B cell (primary cell): ENCODE measurements at regions not wholly inside any gene's neighbourhood (a gene's known extent, or its start where the extent isn't known, plus 50 kb on each side); places are given as distances from the start of the nearest gene placed in this dataset.

Source experiments
- ATAC-seq: fragments of 200-7000 bp; cut with Tn5 transposase; one replicate; pipeline ENCODE4 v1.10.0; 2021; ENCODE audit warnings: low read depth, mild to moderate bottlenecking, moderate number of reproducible peaks, moderate library complexity
- CTCF ChIA-PET: fragments of 350-600 bp; sonication (Branson Sonifier 250); formaldehyde crosslinking; loops from one replicate; lab custom pipeline; 2021; ENCODE audit warnings: antibody characterized with exemption, inconsistent platforms; lab: Charles Lee
- POLR2A ChIA-PET: fragments of 350-600 bp; sonication (Branson Sonifier 250); formaldehyde crosslinking; loops from one replicate; lab custom pipeline; 2021; ENCODE audit warnings: antibody characterized with exemption; lab: Charles Lee
- DNase-seq: peaks from one replicate; pipeline ENCODE4 v3.0.0; 2013
- H2AFZ ChIP-seq: 2 replicates; pipeline ENCODE4 v1.6.1; 2012; ENCODE audit warnings: mild to moderate bottlenecking, low read depth, low read length; ENCODE audit not compliant: insufficient read depth, poor library complexity, severe bottlenecking
- H3K27ac ChIP-seq, 2 donors: 1 replicate in 1 of 2; 2 replicates in 1 of 2; pipeline ENCODE4 v1.5.1; 2012 to 2013; ENCODE audit warnings: low read length in 2 of 2, mild to moderate bottlenecking in 2 of 2, moderate library complexity in 1 of 2
- H3K27me3 ChIP-seq, 4 experiments: fragments of 200-600 bp in 1 of 4; sonication (generic) in 1 of 4; replicated peaks in 1 of 4; 1 replicate in 2 of 4; 2 replicates in 2 of 4; pipeline versions ENCODE4 v1.6.1 to v1.7.0; 2013 to 2016; ENCODE audit warnings: low read length in 3 of 4, mild to moderate bottlenecking in 2 of 4, mixed read lengths in 1 of 4, moderate library complexity in 1 of 4; ENCODE audit not compliant: insufficient read depth in 4 of 4, control insufficient read depth in 3 of 4; ENCODE audit errors: control extremely low read depth in 1 of 4
- H3K36me3 ChIP-seq, 2 experiments: replicated peaks in 1 of 2; 1 replicate in 1 of 2; 2 replicates in 1 of 2; pipeline versions ENCODE4 v1.6.1 to v1.7.1; 2013; ENCODE audit warnings: low read length in 1 of 2; ENCODE audit not compliant: insufficient read depth in 2 of 2, control insufficient read depth in 1 of 2; ENCODE audit errors: control extremely low read depth in 1 of 2, extremely low read depth in 1 of 2
- H3K4me1 ChIP-seq, 2 donors: fragments of 200-600 bp in 1 of 2; sonication (generic) in 1 of 2; 1 replicate in 1 of 2; 2 replicates in 1 of 2; pipeline versions ENCODE4 v1.5.1 to v1.6.1; 2013 to 2017; ENCODE audit warnings: low read length in 2 of 2; ENCODE audit not compliant: control insufficient read depth in 2 of 2, insufficient read depth in 2 of 2
- H3K4me2 ChIP-seq: replicated peaks from 2 replicates; pipeline ENCODE3; 2012; ENCODE audit warnings: mild to moderate bottlenecking, low read depth, low read length; ENCODE audit not compliant: poor library complexity, severe bottlenecking
- H3K4me3 ChIP-seq, 5 experiments: fragments of 200-600 bp in 1 of 5; sonication (generic) in 1 of 5; 1 replicate in 3 of 5; 2 replicates in 2 of 5; pipeline versions ENCODE4 v1.5.1 to v1.7.0; 2011 to 2016; ENCODE audit warnings: low read length in 4 of 5, mild to moderate bottlenecking in 4 of 5, low read depth in 2 of 5, control low read depth in 1 of 5, moderate library complexity in 1 of 5; ENCODE audit not compliant: insufficient read depth in 1 of 5; ENCODE audit errors: control extremely low read depth in 1 of 5, extremely low read depth in 1 of 5
- H3K79me2 ChIP-seq: fragments of 200-600 bp; sonication (generic); one replicate; pipeline ENCODE4 v1.6.0; 2016; ENCODE audit warnings: low read length; ENCODE audit not compliant: control insufficient read depth, insufficient read depth
- H3K9ac ChIP-seq: fragments of 200-600 bp; sonication (generic); 2 replicates; pipeline ENCODE4 v1.6.1; 2017; ENCODE audit warnings: mild to moderate bottlenecking, low read length, moderate library complexity
- H3K9me3 ChIP-seq, 3 donors: one replicate each; pipeline versions ENCODE4 v1.6.1 to v1.7.1; 2013; ENCODE audit warnings: low read length in 2 of 3; ENCODE audit not compliant: control insufficient read depth in 2 of 3, insufficient read depth in 1 of 3; ENCODE audit errors: control extremely low read depth in 1 of 3
- H4K20me1 ChIP-seq: 2 replicates; pipeline ENCODE4 v1.6.0; 2012; ENCODE audit warnings: mild to moderate bottlenecking, low read length; ENCODE audit not compliant: insufficient read depth, control insufficient read depth, poor library complexity, severe bottlenecking
- H3K27ac Mint-ChIP-seq: one replicate; pipeline ENCODE4 v1.8.0; 2021; ENCODE audit warnings: mixed read lengths
- H3K27me3 Mint-ChIP-seq: one replicate; pipeline ENCODE4 v1.8.0; 2021; ENCODE audit warnings: mixed read lengths
- H3K4me1 Mint-ChIP-seq: one replicate; pipeline ENCODE4 v1.8.0; 2021; ENCODE audit warnings: mixed read lengths
- H3K4me3 Mint-ChIP-seq: one replicate; pipeline ENCODE4 v1.8.0; 2021; ENCODE audit warnings: mixed read lengths
- H3K9me3 Mint-ChIP-seq: one replicate; pipeline ENCODE4 v1.8.0; 2022; ENCODE audit warnings: mixed read lengths; ENCODE audit not compliant: insufficient read depth
- CTCF ChIP-seq: fragments of 200-600 bp; IDR thresholded peaks from one replicate; pipeline ENCODE4 v1.8.0; 2022; ENCODE audit warnings: antibody characterized with exemption, mild to moderate bottlenecking
- EZH2 ChIP-seq: IDR thresholded peaks from 2 replicates; pipeline ENCODE4 v1.6.1; 2012; ENCODE audit warnings: borderline replicate concordance, low read depth, mild to moderate bottlenecking, moderate library complexity, low read length; ENCODE audit not compliant: insufficient read depth, poor library complexity, severe bottlenecking
- WGBS: methylation state at CpG from one replicate; pipeline ENCODE4 v1.1.5; 2013; ENCODE audit warnings: missing lambda C conversion rate; ENCODE audit not compliant: insufficient coverage; 5-methylcytosine and 5-hydroxymethylcytosine counted together
- intact Hi-C: fragments of 100-400 bp; cut with micrococcal nuclease; formaldehyde crosslinking; loops from one replicate; pipeline ENCODE4 v1.10.0; 2022

DNA sequence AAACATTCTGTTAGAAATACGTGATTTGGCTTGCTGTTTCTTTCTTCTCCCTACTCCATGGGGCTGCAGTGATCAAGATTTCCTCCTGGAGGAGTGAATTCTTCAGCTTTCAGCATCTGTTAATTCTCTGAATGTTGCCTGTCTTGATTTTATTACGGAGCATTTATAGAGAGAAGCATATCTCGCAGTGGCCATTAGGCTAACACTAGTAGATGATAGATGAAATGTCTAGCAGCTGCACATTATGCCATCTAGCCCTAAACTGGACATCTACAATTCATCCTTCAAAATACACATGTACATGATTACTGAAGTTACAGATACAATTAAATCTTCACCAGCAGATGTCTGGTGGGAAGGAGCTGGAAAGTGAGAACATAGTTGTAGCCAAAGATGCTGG is 769.8 kb upstream of the NECTIN3 start:
- H3K4me1 ChIP-seq, result no peaks in the 10 kb centered on the region
- no peaks in the 10 kb centered on the region for H3K79me2 ChIP-seq
- ChIA-PET POLR2A (no interaction called here), CTCF (interaction anchor here (0.7 to 2.5 kb wide), 3 partner anchors 12 to 227 kb away, joined by 3 to 13 read pairs (median 4); no protein-coding TSS in a partner anchor)
- no peaks in the 10 kb centered on the region for H3K9me3 Mint-ChIP-seq
- H3K27ac ChIP-seq, result no peak overlapping the region
- no peaks in the 10 kb centered on the region for H3K4me1 Mint-ChIP-seq
- peaks cover 0 to 2% (median 0%) of the 10 kb centered on the region in 3 donors for H3K9me3 ChIP-seq
- no peak overlapping the region for H3K4me3 ChIP-seq
- ATAC-seq, result no peak
- H3K9ac ChIP-seq, result no peak overlapping the region
- H3K27ac Mint-ChIP-seq, result no peak overlapping the region
- no peak for DNase-seq
- H2AFZ ChIP-seq, result no peak overlapping the region
- intact Hi-C loops, result no loop called here
- WGBS, result no CpG with 5 or more reads among the region's 3 CpGs
- TF ChIP-seq CTCF, result no peak
- TF ChIP-seq EZH2, result no peak
- no peak overlapping the region for H3K4me3 Mint-ChIP-seq
- H3K36me3 ChIP-seq, result no peaks in the 10 kb centered on the region
- no peaks in the 10 kb centered on the region for H4K20me1 ChIP-seq
- H3K27me3 Mint-ChIP-seq, result no peaks in the 10 kb centered on the region
- H3K27me3 ChIP-seq, result no peaks in the 10 kb centered on the region
- H3K4me2 ChIP-seq, result no peak overlapping the region

- Histone ChIP-seq H3K4me3 (no peak overlapping the region), H3K79me2 (no peaks in the 10 kb centered on the region), H3K9ac (no peak overlapping the region), H3K4me1 (no peaks in the 10 kb centered on the region), H4K20me1 (no peaks in the 10 kb centered on the region), H3K36me3 (no peaks in the 10 kb centered on the region), H3K9me3 (peaks cover 0 to 2% (median 0%) of the 10 kb centered on the region in 3 donors), H3K27ac (no peak overlapping the region), H2AFZ (no peak overlapping the region), H3K27me3 (no peaks in the 10 kb centered on the region), H3K4me2 (no peak overlapping the region)
- Mint-ChIP-seq H3K4me3 (no peak overlapping the region), H3K27me3 (no peaks in the 10 kb centered on the region), H3K4me1 (no peaks in the 10 kb centered on the region), H3K27ac (no peak overlapping the region), H3K9me3 (no peaks in the 10 kb centered on the region)
- no peak for DNase-seq
- no peak for TF ChIP-seq CTCF
- no peak for TF ChIP-seq EZH2
- intact Hi-C loops, result no loop called here
- ChIA-PET CTCF (interaction anchor here (0.7 to 1.5 kb wide), 2 partner anchors 9 to 1284 kb away, joined by 3 to 4 read pairs; no protein-coding TSS in a partner anchor), POLR2A (no interaction called here)
- no peak for ATAC-seq
- no CpG with 5 or more reads among the region's 2 CpGs for WGBS
Measured at GRCh38 chr3:110307065-110307809, 764.4 kb upstream of the NECTIN3 start.
